AG09319 (cell line): ENCODE measurements at regions not wholly inside any gene's neighbourhood (a gene's known extent, or its start where the extent isn't known, plus 50 kb on each side); places are given as distances from the start of the nearest gene placed in this dataset.

Experiments
- DNase-seq: peaks from one replicate; pipeline ENCODE4 v3.0.0-alpha.2; 2010; ENCODE audit warnings: low read depth; ENCODE audit errors: extremely low read depth
- TF ChIP-seq, protein P1 (sequence below): IDR thresholded peaks from 2 replicates; pipeline ENCODE4 v1.5.1; 2011; ENCODE audit warnings: low read depth, mild to moderate bottlenecking, inconsistent platforms, low read length, moderate library complexity

DNA sequence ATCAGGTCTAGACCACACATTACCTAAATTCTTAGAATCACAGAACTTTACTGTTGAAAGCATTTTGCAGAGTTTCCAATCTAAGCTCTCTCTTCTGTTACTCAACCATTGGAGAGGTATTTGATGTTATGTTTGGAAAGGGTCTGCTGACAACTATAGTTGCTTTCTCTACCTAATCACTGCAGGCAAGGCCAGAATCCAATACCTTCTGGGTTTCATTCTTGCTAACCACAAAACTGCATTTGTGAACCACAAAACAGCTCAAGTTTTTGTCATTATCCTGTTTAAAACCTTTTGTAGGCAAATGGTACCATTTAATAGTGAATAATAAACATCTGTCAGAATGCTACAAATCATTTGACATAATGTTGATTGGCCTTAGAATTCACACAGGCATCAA lies 380.1 kb downstream of the GASK1B start:
- TF ChIP-seq, protein P1, sequence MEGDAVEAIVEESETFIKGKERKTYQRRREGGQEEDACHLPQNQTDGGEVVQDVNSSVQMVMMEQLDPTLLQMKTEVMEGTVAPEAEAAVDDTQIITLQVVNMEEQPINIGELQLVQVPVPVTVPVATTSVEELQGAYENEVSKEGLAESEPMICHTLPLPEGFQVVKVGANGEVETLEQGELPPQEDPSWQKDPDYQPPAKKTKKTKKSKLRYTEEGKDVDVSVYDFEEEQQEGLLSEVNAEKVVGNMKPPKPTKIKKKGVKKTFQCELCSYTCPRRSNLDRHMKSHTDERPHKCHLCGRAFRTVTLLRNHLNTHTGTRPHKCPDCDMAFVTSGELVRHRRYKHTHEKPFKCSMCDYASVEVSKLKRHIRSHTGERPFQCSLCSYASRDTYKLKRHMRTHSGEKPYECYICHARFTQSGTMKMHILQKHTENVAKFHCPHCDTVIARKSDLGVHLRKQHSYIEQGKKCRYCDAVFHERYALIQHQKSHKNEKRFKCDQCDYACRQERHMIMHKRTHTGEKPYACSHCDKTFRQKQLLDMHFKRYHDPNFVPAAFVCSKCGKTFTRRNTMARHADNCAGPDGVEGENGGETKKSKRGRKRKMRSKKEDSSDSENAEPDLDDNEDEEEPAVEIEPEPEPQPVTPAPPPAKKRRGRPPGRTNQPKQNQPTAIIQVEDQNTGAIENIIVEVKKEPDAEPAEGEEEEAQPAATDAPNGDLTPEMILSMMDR, result no peak
- no peak for DNase-seq

DNA sequence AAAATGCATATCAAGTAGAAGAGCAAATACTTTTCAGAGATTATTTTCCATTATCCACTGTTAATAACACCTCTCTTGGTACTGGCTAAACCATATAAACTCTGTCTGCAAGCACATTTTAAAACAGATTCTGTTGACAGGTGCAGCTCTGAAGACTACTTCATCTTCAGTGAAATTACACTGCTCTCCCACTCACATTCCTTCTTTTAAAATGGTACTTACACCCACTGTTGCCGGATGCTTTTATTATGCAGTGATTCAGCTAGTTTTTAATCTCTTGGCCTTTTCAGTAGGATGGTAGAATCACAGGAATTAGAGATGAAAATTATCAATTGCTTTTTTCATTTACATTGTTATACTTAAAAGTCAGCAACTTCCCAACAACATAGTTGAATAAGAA lies 381.6 kb downstream of the GASK1B start:
- no peak for DNase-seq
- TF ChIP-seq, protein P1, result no peak

DNA sequence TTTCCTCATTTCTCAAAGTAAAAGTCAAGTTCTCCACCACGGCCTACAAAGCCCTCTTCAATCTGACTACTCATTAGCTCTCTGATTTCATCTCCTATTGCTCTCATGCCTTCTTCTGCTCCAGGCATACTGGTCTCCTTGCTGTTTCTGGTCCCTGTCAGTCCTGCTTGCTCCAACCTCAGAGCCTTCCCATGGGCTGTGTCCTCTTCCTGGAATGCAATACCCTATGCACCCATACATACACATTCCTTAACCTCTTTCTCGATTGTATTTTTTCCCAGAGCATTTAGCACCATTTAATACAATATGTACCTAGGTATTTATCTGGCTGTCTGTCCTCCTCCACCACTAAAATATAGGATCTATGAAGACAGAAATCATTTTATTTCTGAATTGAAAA lies 385.2 kb downstream of the GASK1B start:
- no peak for DNase-seq
- TF ChIP-seq, protein P1, result no peak

DNA sequence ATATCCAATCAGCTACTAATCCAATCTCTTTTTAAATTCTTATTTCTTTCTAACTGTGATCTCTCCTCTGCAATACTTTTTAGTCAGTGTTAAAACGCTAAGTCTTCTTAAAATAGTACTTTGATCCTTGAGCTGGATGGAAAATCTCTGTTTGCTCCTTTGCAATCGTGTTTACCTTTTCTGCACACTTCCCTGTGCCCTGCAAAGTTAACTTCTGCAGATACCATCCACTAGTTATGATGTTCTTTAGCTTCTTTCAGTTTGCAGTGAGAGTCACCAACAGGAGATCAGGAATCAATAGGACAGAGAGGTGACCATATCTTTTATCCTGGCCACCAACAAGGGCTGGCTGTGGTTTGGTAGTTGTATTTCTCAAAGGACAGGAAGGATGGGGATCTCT lies 391.5 kb downstream of the GASK1B start:
- no peak for DNase-seq
- TF ChIP-seq, protein P1, result no peak

DNA sequence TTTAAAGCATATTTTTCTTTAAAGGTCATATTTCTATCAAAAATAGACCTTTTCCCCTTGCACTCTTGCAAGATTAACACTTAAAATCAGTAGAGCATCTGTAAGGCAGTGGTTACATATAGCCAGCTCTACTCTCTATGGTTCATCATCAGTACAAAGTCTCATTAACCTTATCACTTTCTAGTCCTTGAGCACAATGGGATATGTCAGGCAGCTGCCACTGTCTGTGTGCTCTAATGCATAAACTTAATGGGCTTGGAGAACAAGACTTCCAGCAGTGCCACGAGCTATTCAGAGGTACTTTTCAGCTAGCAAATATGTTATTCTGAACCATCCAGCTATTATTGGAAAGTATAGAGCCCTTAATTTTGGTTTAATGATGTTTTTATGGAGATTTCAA lies 393.7 kb downstream of the GASK1B start:
- no peak for DNase-seq
- TF ChIP-seq, protein P1, result no peak

DNA sequence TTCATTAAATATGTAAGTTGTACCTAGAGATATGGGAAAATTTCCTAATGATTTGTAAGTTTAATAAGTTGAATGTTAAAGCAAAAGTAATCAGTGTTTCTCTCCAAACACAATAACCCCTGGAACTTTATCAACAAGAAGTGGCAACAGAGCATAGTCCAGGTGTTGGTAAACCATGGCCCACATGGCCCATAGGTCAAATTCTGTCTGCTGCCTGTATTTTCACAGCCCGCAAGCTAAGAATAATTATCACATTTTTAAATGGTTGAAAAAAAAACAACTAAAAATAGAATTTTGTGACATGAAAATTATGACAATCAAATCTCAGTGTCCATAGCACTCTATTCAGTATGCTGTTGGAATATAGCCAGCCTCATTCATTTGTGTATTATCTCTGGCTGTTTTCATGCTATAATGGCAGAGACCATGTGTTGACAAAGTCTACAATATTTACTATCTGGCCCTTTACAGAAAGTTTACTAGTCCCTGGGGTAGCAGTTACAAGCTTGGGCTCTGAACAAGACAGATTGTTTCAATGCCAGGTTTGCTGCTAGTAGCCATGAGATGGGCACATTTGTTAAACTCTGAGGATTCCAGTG lies 395.8 kb downstream of the GASK1B start:
- no peak for DNase-seq
- TF ChIP-seq, protein P1, result no peak

DNA sequence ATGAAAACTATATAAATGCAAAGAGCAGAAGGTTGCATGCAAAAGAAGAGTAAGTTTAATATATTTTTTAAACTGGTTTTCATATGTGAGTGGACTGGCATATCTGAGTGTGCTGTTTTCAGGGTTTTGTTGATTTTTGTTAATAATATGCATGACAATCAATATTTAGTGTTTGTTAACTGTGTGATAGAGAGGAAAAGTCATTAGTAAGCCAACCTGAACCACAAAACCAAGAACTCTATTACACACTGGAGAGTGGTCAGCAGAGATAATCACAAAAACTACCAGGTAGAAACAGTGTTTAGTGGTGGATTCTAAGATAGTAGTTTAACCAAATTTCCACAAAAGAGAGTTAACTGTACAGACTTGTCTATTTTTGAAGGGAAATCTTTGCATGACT lies 396.9 kb downstream of the GASK1B start:
- TF ChIP-seq, protein P1, result no peak
- no peak for DNase-seq
